DND-41 (cell line): ENCODE measurements at regions not wholly inside any gene's neighbourhood (a gene's known extent, or its start where the extent isn't known, plus 50 kb on each side); places are given as distances from the start of the nearest gene placed in this dataset.

Source experiments
- ATAC-seq: fragments of 200-7000 bp; cut with Tn5 transposase; 3 replicates; pipeline ENCODE4 v1.9.1; 2021; ENCODE audit warnings: low read depth; ENCODE audit not compliant: insufficient read depth
- DNase-seq: peaks from one replicate; pipeline ENCODE4 v3.0.0-alpha.2; 2020
- H2AFZ ChIP-seq: 2 replicates; pipeline ENCODE4 v1.6.0; 2012; ENCODE audit warnings: low read depth, low read length
- H3K27ac ChIP-seq: 2 replicates; pipeline ENCODE4 v1.5.1; 2012; ENCODE audit warnings: low read length, inconsistent platforms
- H3K27me3 ChIP-seq: fragments of 200-600 bp; sonication (generic); 2 replicates; pipeline ENCODE4 v1.6.0; 2012; ENCODE audit warnings: low read length, mild to moderate bottlenecking, inconsistent platforms; ENCODE audit not compliant: insufficient read depth, poor library complexity
- H3K36me3 ChIP-seq: 2 replicates; pipeline ENCODE4 v1.5.1; 2012; ENCODE audit warnings: low read length, inconsistent platforms; ENCODE audit not compliant: insufficient read depth
- H3K4me1 ChIP-seq: 2 replicates; pipeline ENCODE4 v1.5.1; 2012; ENCODE audit warnings: mild to moderate bottlenecking, low read length; ENCODE audit not compliant: insufficient read depth
- H3K4me2 ChIP-seq: 2 replicates; pipeline ENCODE4 v1.6.0; 2012; ENCODE audit warnings: mild to moderate bottlenecking, moderate library complexity, low read length, inconsistent platforms; ENCODE audit not compliant: insufficient read depth
- H3K4me3 ChIP-seq, 2 experiments: fragments of 200-600 bp in 1 of 2; shearing (Covaris generic) in 1 of 2; 2 replicates each; pipeline ENCODE4 v1.5.1; 2012 to 2016; ENCODE audit warnings: inconsistent platforms in 2 of 2, low read length in 2 of 2, mild to moderate bottlenecking in 2 of 2, low read depth in 1 of 2, moderate library complexity in 1 of 2
- H3K79me2 ChIP-seq: 2 replicates; pipeline ENCODE4 v1.6.0; 2012; ENCODE audit warnings: low read length, inconsistent platforms; ENCODE audit not compliant: insufficient read depth
- H3K9ac ChIP-seq: 2 replicates; pipeline ENCODE4 v1.6.0; 2012; ENCODE audit warnings: low read depth, mild to moderate bottlenecking, inconsistent platforms, low read length, moderate library complexity
- H3K9me3 ChIP-seq: 2 replicates; pipeline ENCODE4 v1.5.1; 2012; ENCODE audit warnings: low read length, moderate library complexity, mild to moderate bottlenecking, inconsistent platforms; ENCODE audit not compliant: insufficient read depth, severe bottlenecking
- H4K20me1 ChIP-seq: 2 replicates; pipeline ENCODE4 v1.6.0; 2012; ENCODE audit warnings: low read length; ENCODE audit not compliant: insufficient read depth
- CTCF ChIP-seq: IDR thresholded peaks from 2 replicates; pipeline ENCODE4 v1.5.1; 2012; ENCODE audit warnings: borderline replicate concordance, low read length, moderate library complexity, mild to moderate bottlenecking; ENCODE audit not compliant: poor library complexity, severe bottlenecking; ENCODE audit errors: extremely low read depth
- EZH2 ChIP-seq: IDR thresholded peaks from 3 replicates; pipeline ENCODE4 v1.6.1; 2012; ENCODE audit warnings: borderline replicate concordance, low read depth, mild to moderate bottlenecking, moderate library complexity, low read length, inconsistent platforms; ENCODE audit not compliant: severe bottlenecking

- no peak overlapping the region for H2AFZ ChIP-seq
- H3K4me1 ChIP-seq, result no peaks in the 10 kb centered on the region
- ATAC-seq (no peak), DNase-seq (no peak)
- H3K9me3 ChIP-seq, result peaks cover 7% of the 10 kb centered on the region
- no peak overlapping the region for H3K27ac ChIP-seq
- no peak overlapping the region for H3K4me2 ChIP-seq
- no peak overlapping the region for H3K9ac ChIP-seq
- no peaks in the 10 kb centered on the region for H4K20me1 ChIP-seq
- no peaks in the 10 kb centered on the region for H3K79me2 ChIP-seq
- H3K27me3 ChIP-seq, result peaks cover 6% of the 10 kb centered on the region
- H3K4me3 ChIP-seq, result no peak overlapping the region
- TF ChIP-seq CTCF, result no peak
- TF ChIP-seq EZH2, result no peak
- no peaks in the 10 kb centered on the region for H3K36me3 ChIP-seq
Measured at GRCh38 chr22:48836673-48837340, 990.9 kb downstream of the BRD1 start.

GRCh38 chr22:48835857-48836672 is 991.6 kb downstream of the BRD1 start:
- no peaks in the 10 kb centered on the region for H3K4me1 ChIP-seq
- H3K79me2 ChIP-seq, result no peaks in the 10 kb centered on the region
- no peak overlapping the region for H3K4me2 ChIP-seq
- no peak overlapping the region for H3K27ac ChIP-seq
- TF ChIP-seq EZH2 (no peak), CTCF (no peak)
- H3K9ac ChIP-seq, result no peak overlapping the region
- no peak for ATAC-seq
- H3K27me3 ChIP-seq, result peaks cover 6% of the 10 kb centered on the region
- no peaks in the 10 kb centered on the region for H4K20me1 ChIP-seq
- H3K9me3 ChIP-seq, result peaks cover 7% of the 10 kb centered on the region
- no peak for DNase-seq
- H2AFZ ChIP-seq, result no peak overlapping the region
- no peaks in the 10 kb centered on the region for H3K36me3 ChIP-seq
- no peak overlapping the region for H3K4me3 ChIP-seq

- no peak for DNase-seq
- Histone ChIP-seq H3K27ac (no peak overlapping the region), H3K9me3 (peaks cover 7% of the 10 kb centered on the region), H3K27me3 (peaks cover 6% of the 10 kb centered on the region), H3K4me3 (no peak overlapping the region), H3K9ac (no peak overlapping the region), H3K79me2 (no peaks in the 10 kb centered on the region), H3K4me2 (no peak overlapping the region), H4K20me1 (no peaks in the 10 kb centered on the region), H2AFZ (no peak overlapping the region), H3K36me3 (no peaks in the 10 kb centered on the region), H3K4me1 (no peaks in the 10 kb centered on the region)
- TF ChIP-seq EZH2 (no peak), CTCF (no peak)
- ATAC-seq, result no peak
Measured at GRCh38 chr22:48835364-48835763, 992.3 kb downstream of the BRD1 start.
